Retinal pigment epithelial cell (primary cell): ENCODE measurements at regions not wholly inside any gene's neighbourhood (a gene's known extent, or its start where the extent isn't known, plus 50 kb on each side); places are given as distances from the start of the nearest gene placed in this dataset.

Experiments
- DNase-seq: peaks from one replicate; pipeline ENCODE4 v3.0.0-alpha.2; 2010; ENCODE audit warnings: low read depth
- H3K4me3 ChIP-seq: 2 replicates; pipeline ENCODE4 v1.5.1; 2011; ENCODE audit warnings: mild to moderate bottlenecking, low read length, control low read depth, moderate library complexity
- CTCF ChIP-seq: conservative IDR thresholded peaks from 2 replicates; pipeline ENCODE4 v1.5.1; 2011; ENCODE audit warnings: low read depth, low read length, control low read depth, inconsistent platforms

- no peak for DNase-seq
- no peak overlapping the region for H3K4me3 ChIP-seq
- TF ChIP-seq CTCF: no peak
These were observed 76.6 kb upstream of the UGP2 start for GRCh38 chr2:63765117-63765516.

- no peak for TF ChIP-seq CTCF
- H3K4me3 ChIP-seq: no peak overlapping the region
- DNase-seq: no peak
These were observed 74.4 kb upstream of the UGP2 start for GRCh38 chr2:63767307-63767706.

GRCh38 chr2:63768051-63768450 is 73.6 kb upstream of the UGP2 start:
- DNase-seq: no peak
- H3K4me3 ChIP-seq: no peak overlapping the region
- TF ChIP-seq CTCF: no peak

- TF ChIP-seq CTCF: no peak
- H3K4me3 ChIP-seq: no peak overlapping the region
- DNase-seq: no peak
These were observed 71.8 kb upstream of the UGP2 start for GRCh38 chr2:63769915-63770314.

- no peak for TF ChIP-seq CTCF
- no peak overlapping the region for H3K4me3 ChIP-seq
- DNase-seq: no peak
These were observed 69.6 kb upstream of the UGP2 start for GRCh38 chr2:63772061-63772460.

GRCh38 chr2:63775191-63775590 is 66.5 kb upstream of the UGP2 start:
- DNase-seq: no peak
- no peak for TF ChIP-seq CTCF
- H3K4me3 ChIP-seq: no peak overlapping the region

- no peak for DNase-seq
- TF ChIP-seq CTCF: no peak
These were observed 65.3 kb upstream of the UGP2 start for GRCh38 chr2:63776382-63776781.

More at GRCh38 chr2:63776382-63776781, 65.3 kb upstream of the UGP2 start:
- H3K4me3 ChIP-seq: no peak overlapping the region
